ENCODE measurements at regions not wholly inside any gene's neighbourhood (a gene's known extent, or its start where the extent isn't known, plus 50 kb on each side); places are given as distances from the start of the nearest gene placed in this dataset.

GRCh38 chr3:164459521-164460151, 618.7 kb downstream of the SI start:
- no peak overlapping the region for H3K4me2 ChIP-seq
- H3K9me3 ChIP-seq = no peaks in the 10 kb centered on the region

DNA sequence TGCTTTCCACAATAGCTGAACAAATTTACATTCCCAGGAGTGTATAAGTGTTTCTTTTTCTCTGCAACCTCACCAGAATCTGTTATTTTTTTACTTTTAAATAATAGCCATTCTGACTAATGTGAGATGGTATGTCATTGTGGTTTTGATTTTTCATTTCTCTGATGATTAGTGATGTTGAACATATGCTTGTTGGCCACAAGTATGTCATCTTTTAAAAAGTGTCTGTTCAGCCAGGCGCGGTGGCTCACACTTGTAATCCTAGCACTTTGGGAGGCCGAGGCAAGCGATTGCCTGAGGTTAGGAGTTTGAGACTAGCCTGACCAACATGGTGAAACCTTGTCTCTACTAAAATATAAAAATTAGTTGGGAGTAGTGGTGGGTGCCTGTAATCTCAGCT, 619.3 kb downstream of the SI start:
- Histone ChIP-seq H3K4me3 (no peak overlapping the region), H3K4me2 (no peak overlapping the region), H3K27ac (no peak overlapping the region), H3K36me3 (no peaks in the 10 kb centered on the region), H4K20me1 (no peaks in the 10 kb centered on the region), H3K4me1 (peaks cover 6% of the 10 kb centered on the region), H3K27me3 (no peaks in the 10 kb centered on the region), H3K9ac (no peak overlapping the region), H3K9me3 (no peaks in the 10 kb centered on the region)
- TF ChIP-seq Cebpa-rat (IDR thresholded peaks at IDR 0.05) = no peak

More at GRCh38 chr3:164459521-164460151, 618.7 kb downstream of the SI start:
- Histone ChIP-seq H3K4me1 (peaks cover 6% of the 10 kb centered on the region), H3K9ac (no peak overlapping the region), H3K27me3 (no peaks in the 10 kb centered on the region), H4K20me1 (no peaks in the 10 kb centered on the region), H3K36me3 (no peaks in the 10 kb centered on the region), H3K27ac (no peak overlapping the region), H3K4me3 (no peak overlapping the region)
- TF ChIP-seq Cebpa-rat (IDR thresholded peaks at IDR 0.05) = no peak

GRCh38 chr3:164453714-164454113, 624.6 kb downstream of the SI start:
- Histone ChIP-seq H3K4me2 (no peak overlapping the region), H3K4me1 (no peaks in the 10 kb centered on the region), H4K20me1 (no peaks in the 10 kb centered on the region), H3K4me3 (no peak overlapping the region), H3K36me3 (no peaks in the 10 kb centered on the region), H3K27me3 (no peaks in the 10 kb centered on the region), H3K9me3 (no peaks in the 10 kb centered on the region), H3K9ac (no peak overlapping the region), H3K27ac (no peak overlapping the region)
- TF ChIP-seq Cebpa-rat (IDR thresholded peaks at IDR 0.05) = no peak

GRCh38 chr3:164452707-164453106, 625.6 kb downstream of the SI start:
- H4K20me1 ChIP-seq = no peaks in the 10 kb centered on the region
- no peak overlapping the region for H3K27ac ChIP-seq
- no peaks in the 10 kb centered on the region for H3K36me3 ChIP-seq
- H3K4me1 ChIP-seq = no peaks in the 10 kb centered on the region
- TF ChIP-seq Cebpa-rat (IDR thresholded peaks at IDR 0.05) = no peak
- no peak overlapping the region for H3K9ac ChIP-seq
- H3K4me2 ChIP-seq = no peak overlapping the region
- H3K9me3 ChIP-seq = peaks cover 4% of the 10 kb centered on the region
- H3K4me3 ChIP-seq = no peak overlapping the region
- no peaks in the 10 kb centered on the region for H3K27me3 ChIP-seq

DNA sequence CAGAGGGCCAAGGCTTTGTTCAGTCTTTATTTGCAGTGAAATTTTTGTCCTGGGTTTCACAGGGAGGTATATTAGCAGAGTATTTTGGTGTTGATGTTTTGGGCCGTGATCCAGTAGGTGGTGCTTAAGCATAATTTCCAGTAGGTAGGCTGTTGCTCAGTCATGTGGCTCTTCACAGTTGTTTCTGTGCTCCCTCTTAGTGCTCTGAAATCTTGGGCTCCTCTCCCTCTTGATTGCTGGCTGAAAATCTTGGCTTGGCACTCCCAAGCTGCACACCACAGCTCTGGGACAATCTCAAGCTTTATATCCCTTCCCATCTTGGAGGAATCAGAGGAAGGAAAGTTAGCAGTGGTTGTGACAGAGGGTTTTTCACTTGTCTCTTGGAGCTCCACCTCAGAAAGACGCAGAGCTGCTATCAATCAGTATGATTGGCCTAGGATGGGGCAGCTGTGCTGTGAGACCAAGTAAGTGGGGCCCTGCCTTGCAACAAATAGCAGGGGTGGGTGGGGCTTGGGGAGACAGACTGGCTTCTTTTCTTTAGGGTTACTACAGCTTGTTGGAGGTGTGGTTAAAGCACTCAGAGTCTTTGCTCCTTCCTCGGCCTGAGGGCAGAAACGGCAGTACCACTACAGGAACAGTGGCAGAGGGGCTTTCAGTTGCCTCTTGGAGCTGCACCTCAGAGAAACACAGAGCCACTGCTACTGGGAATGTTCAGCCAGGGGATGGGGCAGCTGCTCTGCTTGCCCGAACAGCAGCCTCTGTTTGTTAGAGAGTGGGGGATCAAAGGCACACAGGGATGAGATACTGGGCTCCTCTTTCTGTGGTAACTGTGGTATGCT, 627.0 kb downstream of the SI start:
- Histone ChIP-seq H3K9me3 (peaks cover 4% of the 10 kb centered on the region), H3K4me1 (no peaks in the 10 kb centered on the region), H3K4me2 (no peak overlapping the region), H3K27me3 (no peaks in the 10 kb centered on the region), H3K27ac (no peak overlapping the region), H4K20me1 (no peaks in the 10 kb centered on the region), H3K36me3 (no peaks in the 10 kb centered on the region), H3K4me3 (no peak overlapping the region), H3K9ac (no peak overlapping the region)
- TF ChIP-seq Cebpa-rat (IDR thresholded peaks at IDR 0.05) = no peak

GRCh38 chr3:164450276-164450905, 627.9 kb downstream of the SI start:
- Histone ChIP-seq H3K4me1 (no peaks in the 10 kb centered on the region), H3K27me3 (no peaks in the 10 kb centered on the region), H3K27ac (no peak overlapping the region), H3K9ac (no peak overlapping the region), H4K20me1 (no peaks in the 10 kb centered on the region), H3K36me3 (no peaks in the 10 kb centered on the region), H3K4me3 (no peak overlapping the region), H3K9me3 (peaks cover 4% of the 10 kb centered on the region), H3K4me2 (no peak overlapping the region)
- TF ChIP-seq Cebpa-rat (IDR thresholded peaks at IDR 0.05) = no peak

DNA sequence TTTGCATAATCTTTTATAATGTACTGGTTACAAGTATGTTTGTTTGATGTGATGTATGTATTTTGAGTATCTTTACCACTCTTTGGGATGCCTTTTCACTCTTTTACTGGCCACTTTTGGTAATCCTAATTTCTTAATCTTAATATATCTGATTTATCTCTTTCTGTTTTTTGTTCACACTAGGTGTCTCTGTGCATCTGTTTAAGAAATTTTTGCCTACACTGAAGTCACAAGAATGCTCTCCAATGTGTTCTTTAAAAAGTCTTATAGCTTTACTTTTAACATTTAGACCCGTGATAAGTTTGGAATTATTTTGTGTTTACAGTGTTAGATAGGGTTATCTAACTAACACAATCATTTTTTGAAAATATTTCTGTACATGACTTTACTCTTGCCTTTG, 659.1 kb downstream of the SI start:
- Histone ChIP-seq H3K4me3 (no peak overlapping the region), H3K9me3 (no peaks in the 10 kb centered on the region), H3K36me3 (no peaks in the 10 kb centered on the region), H3K9ac (no peak overlapping the region), H4K20me1 (no peaks in the 10 kb centered on the region), H3K4me2 (no peak overlapping the region), H3K4me1 (no peaks in the 10 kb centered on the region), H3K27me3 (no peaks in the 10 kb centered on the region), H3K27ac (no peak overlapping the region)
- TF ChIP-seq Cebpa-rat (IDR thresholded peaks at IDR 0.05) = no peak

DNA sequence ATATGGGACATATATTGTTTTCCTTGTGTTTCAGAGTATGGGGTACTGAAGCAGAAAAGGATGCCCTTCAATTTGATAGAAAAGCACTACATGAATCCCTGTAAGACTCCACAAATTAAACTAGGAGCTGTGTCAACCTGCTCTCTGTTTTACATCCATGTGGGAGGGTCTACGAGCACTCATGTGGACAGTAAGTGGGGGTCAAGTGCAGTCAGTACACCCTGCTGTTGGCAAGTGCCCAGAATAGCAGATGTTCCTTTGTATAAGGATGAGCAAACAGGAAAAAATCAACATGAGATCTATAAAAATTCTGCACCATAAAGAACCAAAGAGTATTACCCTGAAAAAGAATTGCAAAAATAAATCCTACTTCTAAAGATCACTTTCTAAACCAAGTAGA, 659.9 kb downstream of the SI start:
- Histone ChIP-seq H3K27ac (no peak overlapping the region), H4K20me1 (no peaks in the 10 kb centered on the region), H3K9ac (no peak overlapping the region), H3K36me3 (no peaks in the 10 kb centered on the region), H3K4me2 (no peak overlapping the region), H3K4me1 (no peaks in the 10 kb centered on the region), H3K9me3 (no peaks in the 10 kb centered on the region), H3K27me3 (no peaks in the 10 kb centered on the region), H3K4me3 (no peak overlapping the region)
- no peak for TF ChIP-seq Cebpa-rat (IDR thresholded peaks at IDR 0.05)

- Histone ChIP-seq H3K4me3 (no peak overlapping the region), H3K27ac (no peak overlapping the region), H3K27me3 (no peaks in the 10 kb centered on the region), H3K4me2 (no peak overlapping the region), H4K20me1 (no peaks in the 10 kb centered on the region), H3K9me3 (no peaks in the 10 kb centered on the region), H3K4me1 (no peaks in the 10 kb centered on the region), H3K9ac (no peak overlapping the region), H3K36me3 (no peaks in the 10 kb centered on the region)
- no peak for TF ChIP-seq Cebpa-rat (IDR thresholded peaks at IDR 0.05)
Observed at GRCh38 chr3:164417955-164418354, 660.3 kb downstream of the SI start.

Data from BLaER1 (cell line).